Glutamatergic neuron (in vitro differentiated cells): ENCODE measurements at regions not wholly inside any gene's neighbourhood (a gene's known extent, or its start where the extent isn't known, plus 50 kb on each side); places are given as distances from the start of the nearest gene placed in this dataset.
"Not testable (repeated sequence)": the region's sequence is repeated elsewhere in the genome, so short reads cannot be mapped to it uniquely, and the experiment has no call there.

Experiments
- DNase-seq: peaks from one replicate; pipeline ENCODE4 v3.0.0; 2022
- H3K27ac Mint-ChIP-seq: one replicate; pipeline ENCODE4 v1.8.0; 2020; ENCODE audit warnings: mild to moderate bottlenecking, mixed read lengths, inconsistent platforms; ENCODE audit not compliant: unreplicated experiment
- H3K27me3 Mint-ChIP-seq: one replicate; pipeline ENCODE4 v1.8.0; 2020; ENCODE audit warnings: mild to moderate bottlenecking, moderate library complexity, mixed read lengths, inconsistent platforms; ENCODE audit not compliant: unreplicated experiment
- H3K36me3 Mint-ChIP-seq: one replicate; pipeline ENCODE4 v1.8.0; 2020; ENCODE audit warnings: mild to moderate bottlenecking, mixed read lengths, inconsistent platforms; ENCODE audit not compliant: unreplicated experiment
- H3K4me1 Mint-ChIP-seq: one replicate; pipeline ENCODE4 v1.8.0; 2020; ENCODE audit warnings: mild to moderate bottlenecking, low read depth, mixed read lengths, inconsistent platforms; ENCODE audit not compliant: unreplicated experiment
- H3K4me3 Mint-ChIP-seq: one replicate; pipeline ENCODE4 v1.8.0; 2020; ENCODE audit warnings: mild to moderate bottlenecking, mixed read lengths, inconsistent platforms; ENCODE audit not compliant: unreplicated experiment
- H3K9me3 Mint-ChIP-seq: one replicate; pipeline ENCODE4 v1.8.0; 2020; ENCODE audit warnings: mild to moderate bottlenecking, moderate library complexity, mixed read lengths, inconsistent platforms; ENCODE audit not compliant: unreplicated experiment
- CTCF ChIP-seq: fragments of 200-600 bp; sonication (generic); IDR thresholded peaks from one replicate; pipeline ENCODE4 v1.5.0; 2021; ENCODE audit not compliant: partially characterized antibody, unreplicated experiment

- no peak overlapping the region for H3K4me3 Mint-ChIP-seq
- no peak overlapping the region for H3K27ac Mint-ChIP-seq
- peaks cover 12% of the 10 kb centered on the region for H3K4me1 Mint-ChIP-seq
- H3K9me3 Mint-ChIP-seq, result peaks cover 4% of the 10 kb centered on the region
- TF ChIP-seq CTCF, result no peak
- DNase-seq, result no peak
- no peaks in the 10 kb centered on the region for H3K27me3 Mint-ChIP-seq
- no peaks in the 10 kb centered on the region for H3K36me3 Mint-ChIP-seq
Measured at GRCh38 chr6:15818491-15818890, 155.7 kb upstream of the DTNBP1 start.

- Mint-ChIP-seq H3K4me1 (peaks cover 12% of the 10 kb centered on the region), H3K9me3 (no peaks in the 10 kb centered on the region), H3K4me3 (no peak overlapping the region), H3K27ac (no peak overlapping the region), H3K27me3 (no peaks in the 10 kb centered on the region), H3K36me3 (no peaks in the 10 kb centered on the region)
- no peak for TF ChIP-seq CTCF
- no peak for DNase-seq
Measured at GRCh38 chr6:15818044-15818443, 155.2 kb upstream of the DTNBP1 start.

- H3K4me3 Mint-ChIP-seq, result no peak overlapping the region
Measured at GRCh38 chr6:15817100-15817499, 154.3 kb upstream of the DTNBP1 start.

GRCh38 chr6:15816661-15817060 is 153.8 kb upstream of the DTNBP1 start:
- H3K4me3 Mint-ChIP-seq, result no peak overlapping the region
- H3K36me3 Mint-ChIP-seq, result no peaks in the 10 kb centered on the region
- no peak for DNase-seq
- H3K9me3 Mint-ChIP-seq, result no peaks in the 10 kb centered on the region
- TF ChIP-seq CTCF, result no peak
- H3K27ac Mint-ChIP-seq, result no peak overlapping the region
- no peaks in the 10 kb centered on the region for H3K27me3 Mint-ChIP-seq
- H3K4me1 Mint-ChIP-seq, result peaks cover 12% of the 10 kb centered on the region

More at GRCh38 chr6:15817100-15817499, 154.3 kb upstream of the DTNBP1 start:
- H3K4me1 Mint-ChIP-seq, result peaks cover 12% of the 10 kb centered on the region
- H3K27ac Mint-ChIP-seq, result no peak overlapping the region
- no peak for DNase-seq
- TF ChIP-seq CTCF, result no peak
- H3K36me3 Mint-ChIP-seq, result no peaks in the 10 kb centered on the region
- H3K27me3 Mint-ChIP-seq, result no peaks in the 10 kb centered on the region
- H3K9me3 Mint-ChIP-seq, result no peaks in the 10 kb centered on the region

- H3K9me3 Mint-ChIP-seq, H3K36me3 Mint-ChIP-seq, DNase-seq, H3K27me3 Mint-ChIP-seq, H3K27ac Mint-ChIP-seq, H3K4me3 Mint-ChIP-seq: not testable (repeated sequence)
- H3K4me1 Mint-ChIP-seq, result peaks cover 12% of the 10 kb centered on the region
Measured at GRCh38 chr6:15813698-15814097, 150.9 kb upstream of the DTNBP1 start.

GRCh38 chr6:15811107-15811506 is 148.3 kb upstream of the DTNBP1 start:
- no peak for TF ChIP-seq CTCF
- Mint-ChIP-seq H3K36me3 (no peaks in the 10 kb centered on the region), H3K27ac (no peak overlapping the region), H3K4me1 (peaks cover 7% of the 10 kb centered on the region), H3K27me3 (peaks cover 2% of the 10 kb centered on the region), H3K4me3 (no peak overlapping the region), H3K9me3 (no peaks in the 10 kb centered on the region)
- DNase-seq, result no peak
